ENCODE measurements at regions not wholly inside any gene's neighbourhood (a gene's known extent, or its start where the extent isn't known, plus 50 kb on each side); places are given as distances from the start of the nearest gene placed in this dataset.

- TF ChIP-seq L3MBTL2 (conservative IDR thresholded peaks at IDR 0.05) (no peak), PKNOX1 (IDR thresholded peaks at IDR 0.05) (no peak), SUZ12 (IDR thresholded peaks at IDR 0.05) (no peak), ZNF384 (IDR thresholded peaks at IDR 0.05) (no peak), FOXA1 (IDR thresholded peaks at IDR 0.05) (no peak), ARNT (IDR thresholded peaks at IDR 0.05) (no peak), TARDBP (IDR thresholded peaks at IDR 0.05) (no peak), NFRKB (IDR thresholded peaks at IDR 0.05) (no peak), FOXM1 (IDR thresholded peaks at IDR 0.05; ENCODE audit: borderline replicate concordance) (no peak), BHLHE40 (IDR thresholded peaks at IDR 0.05; ENCODE audit: borderline replicate concordance) (no peak), SP1 (IDR thresholded peaks at IDR 0.05) (no peak), FOXK2 (IDR thresholded peaks at IDR 0.05) (no peak), LEF1 (IDR thresholded peaks at IDR 0.05; ENCODE audit: borderline replicate concordance) (no peak), HDGF (IDR thresholded peaks at IDR 0.05; ENCODE audit: borderline replicate concordance) (no peak), CTBP1 (IDR thresholded peaks at IDR 0.05; ENCODE audit: borderline replicate concordance) (no peak), ELF4 (IDR thresholded peaks at IDR 0.05) (no peak)
- POLR2A ChIA-PET = no interaction called here
- no peak for DNase-seq (ENCODE audit: extremely low spot score)
- CTCF ChIA-PET = no interaction called here
These were observed 227.5 kb downstream of the CTTN start for GRCh38 chr11:70625582-70626518.

- ChIA-PET CTCF (no interaction called here), POLR2A (no interaction called here)
- no peak for DNase-seq (ENCODE audit: extremely low spot score)
- TF ChIP-seq FOXA1 (IDR thresholded peaks at IDR 0.05) (no peak), NFRKB (IDR thresholded peaks at IDR 0.05) (no peak), ARNT (IDR thresholded peaks at IDR 0.05) (no peak), TARDBP (IDR thresholded peaks at IDR 0.05) (no peak), LEF1 (IDR thresholded peaks at IDR 0.05; ENCODE audit: borderline replicate concordance) (no peak), SP1 (IDR thresholded peaks at IDR 0.05) (no peak), L3MBTL2 (conservative IDR thresholded peaks at IDR 0.05) (no peak), CTBP1 (IDR thresholded peaks at IDR 0.05; ENCODE audit: borderline replicate concordance) (no peak)
These were observed 228.9 kb downstream of the CTTN start for GRCh38 chr11:70627219-70627618.

- no peak for TF ChIP-seq SP1 (IDR thresholded peaks at IDR 0.05)
- no peak for TF ChIP-seq ZNF384 (IDR thresholded peaks at IDR 0.05)
- TF ChIP-seq HDGF (IDR thresholded peaks at IDR 0.05; ENCODE audit: borderline replicate concordance) = no peak
- no peak for TF ChIP-seq FOXM1 (IDR thresholded peaks at IDR 0.05; ENCODE audit: borderline replicate concordance)
- TF ChIP-seq ARNT (IDR thresholded peaks at IDR 0.05) = no peak
- TF ChIP-seq LEF1 (IDR thresholded peaks at IDR 0.05; ENCODE audit: borderline replicate concordance) = no peak
- no peak for TF ChIP-seq TARDBP (IDR thresholded peaks at IDR 0.05)
- no peak for TF ChIP-seq NFRKB (IDR thresholded peaks at IDR 0.05)
- TF ChIP-seq SUZ12 (IDR thresholded peaks at IDR 0.05) = no peak
- no peak for TF ChIP-seq PKNOX1 (IDR thresholded peaks at IDR 0.05)
- no peak for TF ChIP-seq FOXK2 (IDR thresholded peaks at IDR 0.05)
- no peak for TF ChIP-seq CTBP1 (IDR thresholded peaks at IDR 0.05; ENCODE audit: borderline replicate concordance)
- ChIA-PET POLR2A (no interaction called here), CTCF (no interaction called here)
- DNase-seq (ENCODE audit: extremely low spot score) = no peak
These were observed 230.0 kb downstream of the CTTN start for GRCh38 chr11:70628176-70628854.

- no peak for DNase-seq (ENCODE audit: extremely low spot score)
- TF ChIP-seq NFRKB (IDR thresholded peaks at IDR 0.05) = no peak
- TF ChIP-seq PKNOX1 (IDR thresholded peaks at IDR 0.05) = no peak
- TF ChIP-seq SP1 (IDR thresholded peaks at IDR 0.05) = no peak
- no peak for TF ChIP-seq HDGF (IDR thresholded peaks at IDR 0.05; ENCODE audit: borderline replicate concordance)
- no peak for TF ChIP-seq L3MBTL2 (conservative IDR thresholded peaks at IDR 0.05)
- no peak for TF ChIP-seq BHLHE40 (IDR thresholded peaks at IDR 0.05; ENCODE audit: borderline replicate concordance)
- POLR2A ChIA-PET = no interaction called here
- CTCF ChIA-PET = no interaction called here
These were observed 230.8 kb downstream of the CTTN start for GRCh38 chr11:70628855-70629844.

- no peak for DNase-seq (ENCODE audit: extremely low spot score)
- ChIA-PET CTCF (no interaction called here), POLR2A (no interaction called here)
- TF ChIP-seq SUZ12 (IDR thresholded peaks at IDR 0.05) = no peak
- no peak for TF ChIP-seq NFRKB (IDR thresholded peaks at IDR 0.05)
- TF ChIP-seq TARDBP (IDR thresholded peaks at IDR 0.05) = no peak
These were observed 231.7 kb downstream of the CTTN start for GRCh38 chr11:70630068-70630467.

Data from HEK293T (cell line).